Subcutaneous abdominal adipose tissue (tissue), 5 donors: ENCODE measurements at regions not wholly inside any gene's neighbourhood (a gene's known extent, or its start where the extent isn't known, plus 50 kb on each side); places are given as distances from the start of the nearest gene placed in this dataset.

Source experiments
- H3K27ac ChIP-seq: one replicate; pipeline ENCODE4 v1.7.0; 2013; ENCODE audit warnings: low read depth, mild to moderate bottlenecking, inconsistent platforms, low read length, moderate library complexity
- H3K27me3 ChIP-seq, 5 donors: one replicate each; pipeline ENCODE4 v1.7.0; 2013; ENCODE audit warnings: low read length in 5 of 5, inconsistent platforms in 1 of 5; ENCODE audit not compliant: control insufficient read depth in 5 of 5, insufficient read depth in 4 of 5
- H3K36me3 ChIP-seq, 5 donors: one replicate each; pipeline ENCODE4 v1.7.0; 2013; ENCODE audit warnings: low read length in 5 of 5; ENCODE audit not compliant: control insufficient read depth in 5 of 5, insufficient read depth in 5 of 5
- H3K4me1 ChIP-seq, 5 donors: one replicate each; pipeline ENCODE4 v1.7.0; 2013; ENCODE audit warnings: low read length in 5 of 5, mild to moderate bottlenecking in 3 of 5, moderate library complexity in 1 of 5; ENCODE audit not compliant: control insufficient read depth in 5 of 5, insufficient read depth in 5 of 5
- H3K4me3 ChIP-seq, 5 donors: one replicate each; pipeline ENCODE4 v1.7.0; 2013; ENCODE audit warnings: low read length in 5 of 5, low read depth in 1 of 5
- H3K9ac ChIP-seq, 5 donors: one replicate each; pipeline ENCODE4 v1.7.0; 2013; ENCODE audit warnings: low read length in 5 of 5, mild to moderate bottlenecking in 4 of 5, moderate library complexity in 3 of 5
- H3K9me3 ChIP-seq, 5 donors: one replicate each; pipeline ENCODE4 v1.7.0; 2013; ENCODE audit warnings: low read length in 5 of 5; ENCODE audit not compliant: control insufficient read depth in 5 of 5
- donor health status: healthy.
- donor health status: healthy.
- donor health status: healthy.
- donor health status: healthy.
- donor health status: healthy.

DNA sequence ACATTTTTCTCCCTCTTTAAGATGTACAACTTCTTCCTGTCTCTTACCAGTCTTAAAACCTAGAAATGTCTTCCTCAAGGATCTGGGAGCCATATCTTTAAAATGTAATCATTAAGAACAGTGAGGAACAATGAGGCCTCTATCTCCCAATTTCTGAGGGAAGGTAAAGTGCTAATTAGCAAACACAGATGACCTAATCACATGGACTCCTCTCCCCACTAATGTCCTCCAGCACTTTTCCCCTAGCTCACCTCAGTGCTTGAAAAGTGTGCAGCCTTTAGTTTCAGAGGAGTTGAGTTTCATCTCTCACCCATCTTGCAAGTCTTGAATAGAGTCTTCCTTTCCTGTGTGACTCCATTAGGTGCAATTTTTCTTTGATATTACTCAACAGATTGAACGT, 771.0 kb downstream of the PDCD6IP start:
- no peaks in the 10 kb centered on the region for H3K27me3 ChIP-seq
- peaks cover 0 to 7% (median 3%) of the 10 kb centered on the region in 5 donors for H3K9me3 ChIP-seq
- no peak overlapping the region for H3K4me3 ChIP-seq
- H3K27ac ChIP-seq, result no peak overlapping the region
- H3K36me3 ChIP-seq, result no peaks in the 10 kb centered on the region
- H3K9ac ChIP-seq, result no peak overlapping the region
- H3K4me1 ChIP-seq, result no peaks in the 10 kb centered on the region

DNA sequence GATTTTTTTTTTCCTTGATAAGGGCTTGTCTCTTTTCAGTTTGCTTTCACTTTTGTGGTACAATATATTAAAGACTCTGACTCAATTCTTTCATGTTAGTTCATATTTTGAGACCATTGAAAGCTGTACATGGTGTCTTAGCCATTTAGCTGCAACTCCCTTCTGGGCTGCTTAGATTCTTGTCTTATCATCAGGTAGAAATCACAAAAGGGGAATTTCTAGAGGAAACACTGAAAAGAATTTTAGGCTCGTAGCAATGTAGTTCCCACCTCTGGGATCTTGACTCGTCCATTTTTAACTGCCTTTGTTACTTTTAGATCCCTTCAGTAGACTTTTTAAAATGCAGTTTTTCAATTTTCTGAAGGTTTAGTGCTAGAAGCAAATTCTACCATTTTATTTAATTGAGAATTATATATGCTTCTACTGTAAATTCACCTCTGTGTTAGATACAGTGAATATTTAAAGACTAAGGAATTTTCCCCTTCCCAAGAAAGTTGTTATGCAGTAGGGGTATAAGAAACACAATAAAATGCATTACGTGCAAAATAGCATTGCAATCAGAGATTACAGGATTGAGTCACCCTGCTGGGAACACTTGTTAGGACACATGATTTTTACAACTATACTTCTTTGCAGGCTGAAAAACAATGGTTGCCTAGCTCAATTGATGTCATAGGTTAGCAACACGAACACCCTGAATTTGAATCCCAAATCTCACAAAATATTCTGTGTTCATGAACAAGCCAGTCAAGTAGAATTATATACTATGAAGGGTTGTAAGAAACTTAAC, 772.7 kb downstream of the PDCD6IP start:
- Histone ChIP-seq H3K4me3 (no peak overlapping the region), H3K27ac (no peak overlapping the region), H3K9ac (no peak overlapping the region), H3K27me3 (peaks cover 0 to 4% (median 0%) of the 10 kb centered on the region in 5 donors), H3K36me3 (no peaks in the 10 kb centered on the region), H3K4me1 (no peaks in the 10 kb centered on the region), H3K9me3 (peaks cover 0 to 4% (median 0%) of the 10 kb centered on the region in 5 donors)

DNA sequence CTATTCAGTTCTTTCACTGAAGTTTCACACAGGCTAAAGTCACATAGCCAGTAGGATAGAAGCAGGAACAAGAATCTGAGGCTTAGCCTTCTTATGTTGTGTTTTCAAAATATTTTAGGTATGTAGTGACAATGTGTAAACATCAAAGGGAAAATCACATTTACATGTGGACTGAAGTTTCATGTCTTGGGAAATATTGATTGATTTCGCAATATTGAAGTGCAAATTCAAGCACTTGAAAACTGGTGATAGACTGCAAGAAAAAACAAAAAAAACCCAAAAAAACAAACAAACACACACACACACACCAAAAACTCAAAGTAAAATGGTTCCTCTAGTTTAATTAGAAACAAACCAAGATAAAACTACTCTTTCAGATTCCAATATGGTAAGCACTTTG, 773.3 kb downstream of the PDCD6IP start:
- Histone ChIP-seq H3K9ac (no peak overlapping the region), H3K4me3 (no peak overlapping the region), H3K4me1 (no peaks in the 10 kb centered on the region), H3K36me3 (no peaks in the 10 kb centered on the region), H3K27me3 (peaks cover 0 to 4% (median 0%) of the 10 kb centered on the region in 5 donors), H3K9me3 (no peaks in the 10 kb centered on the region), H3K27ac (no peak overlapping the region)

- no peaks in the 10 kb centered on the region for H3K4me1 ChIP-seq
Observed at GRCh38 chr3:34575776-34576175, 777.3 kb downstream of the PDCD6IP start.

GRCh38 chr3:34582055-34582454, 783.6 kb downstream of the PDCD6IP start:
- Histone ChIP-seq H3K4me3 (no peak overlapping the region), H3K9ac (no peak overlapping the region), H3K27me3 (no peaks in the 10 kb centered on the region), H3K36me3 (no peaks in the 10 kb centered on the region), H3K4me1 (no peaks in the 10 kb centered on the region), H3K9me3 (peaks cover 0 to under 1% (median 0%) of the 10 kb centered on the region in 5 donors), H3K27ac (no peak overlapping the region)

More at GRCh38 chr3:34575776-34576175, 777.3 kb downstream of the PDCD6IP start:
- H3K27ac ChIP-seq, result no peak overlapping the region
- H3K9me3 ChIP-seq, result no peaks in the 10 kb centered on the region
- no peak overlapping the region for H3K9ac ChIP-seq
- peaks cover 0 to 4% (median 0%) of the 10 kb centered on the region in 5 donors for H3K27me3 ChIP-seq
- H3K4me3 ChIP-seq, result no peak overlapping the region
- H3K36me3 ChIP-seq, result no peaks in the 10 kb centered on the region

- Histone ChIP-seq H3K9ac (no peak overlapping the region), H3K36me3 (no peaks in the 10 kb centered on the region), H3K27me3 (no peaks in the 10 kb centered on the region), H3K4me1 (no peaks in the 10 kb centered on the region), H3K27ac (no peak overlapping the region), H3K9me3 (peaks cover 0 to 6% (median 4%) of the 10 kb centered on the region in 5 donors), H3K4me3 (no peak overlapping the region)
Observed at GRCh38 chr3:34583451-34583850, 785.0 kb downstream of the PDCD6IP start.

DNA sequence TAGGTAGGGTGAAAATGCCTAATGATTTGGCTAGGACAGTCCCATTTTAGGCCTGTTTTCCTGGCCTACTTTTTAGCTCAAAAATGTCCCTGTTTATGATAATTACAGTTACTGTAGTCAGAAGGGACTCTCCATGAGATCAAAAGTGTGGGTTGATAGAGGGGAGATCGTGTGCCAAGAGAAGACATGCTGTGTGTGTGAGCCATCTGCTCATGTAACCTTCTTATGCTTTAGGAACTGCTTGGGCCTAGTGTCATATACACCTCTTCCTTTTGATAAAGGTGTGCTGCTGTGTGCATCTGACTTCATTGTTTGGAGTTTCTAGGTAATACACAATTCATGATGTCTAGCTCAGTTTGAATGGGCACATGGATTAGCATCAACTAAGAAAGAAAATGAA, 786.5 kb downstream of the PDCD6IP start:
- no peak overlapping the region for H3K27ac ChIP-seq
- no peaks in the 10 kb centered on the region for H3K4me1 ChIP-seq
- H3K9ac ChIP-seq, result no peak overlapping the region
- no peak overlapping the region for H3K4me3 ChIP-seq
- no peaks in the 10 kb centered on the region for H3K27me3 ChIP-seq
- H3K36me3 ChIP-seq, result no peaks in the 10 kb centered on the region
- peaks cover 0 to 10% (median 4%) of the 10 kb centered on the region in 5 donors for H3K9me3 ChIP-seq

- Histone ChIP-seq H3K9ac (no peak overlapping the region), H3K4me1 (no peaks in the 10 kb centered on the region), H3K4me3 (no peak overlapping the region), H3K36me3 (no peaks in the 10 kb centered on the region), H3K9me3 (peaks cover 0 to 9% (median 0%) of the 10 kb centered on the region in 5 donors), H3K27ac (no peak overlapping the region), H3K27me3 (no peaks in the 10 kb centered on the region)
Observed at GRCh38 chr3:34599595-34599994, 801.2 kb downstream of the PDCD6IP start.

- Histone ChIP-seq H3K9me3 (peaks cover 0 to 17% (median 5%) of the 10 kb centered on the region in 5 donors), H3K36me3 (no peaks in the 10 kb centered on the region), H3K27ac (no peak overlapping the region), H3K4me1 (no peaks in the 10 kb centered on the region), H3K9ac (no peak overlapping the region), H3K27me3 (no peaks in the 10 kb centered on the region), H3K4me3 (no peak overlapping the region)
Observed at GRCh38 chr3:34619990-34620389, 821.6 kb downstream of the PDCD6IP start.

DNA sequence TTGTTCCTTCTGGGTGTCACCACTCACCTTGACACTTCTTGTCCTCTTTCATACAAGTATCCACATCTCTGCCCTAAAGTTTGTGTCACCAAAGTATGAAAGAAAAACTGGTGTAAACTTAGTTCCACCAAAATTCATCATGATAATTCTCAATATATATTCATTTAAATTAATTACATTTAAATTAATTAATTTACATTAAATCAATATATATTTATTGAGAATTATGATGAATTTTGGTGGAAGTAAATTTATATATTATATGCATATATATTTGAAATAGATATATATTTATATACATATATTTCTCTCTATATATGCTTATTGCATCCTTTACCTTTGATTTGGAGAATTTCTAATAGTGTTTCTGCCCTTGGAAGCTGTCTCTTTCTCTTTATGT, 828.3 kb downstream of the PDCD6IP start:
- Histone ChIP-seq H3K36me3 (no peaks in the 10 kb centered on the region), H3K4me1 (no peaks in the 10 kb centered on the region), H3K9me3 (no peaks in the 10 kb centered on the region), H3K27me3 (no peaks in the 10 kb centered on the region), H3K27ac (no peak overlapping the region), H3K9ac (no peak overlapping the region), H3K4me3 (no peak overlapping the region)
